HCT116 (cell line): ENCODE measurements at regions not wholly inside any gene's neighbourhood (a gene's known extent, or its start where the extent isn't known, plus 50 kb on each side); places are given as distances from the start of the nearest gene placed in this dataset.

Experiments
- CTCF ChIP-seq, 3 experiments: fragments of 200-600 bp in 1 of 3; sonication (generic) in 1 of 3; IDR thresholded peaks in 2 of 3; conservative IDR thresholded peaks in 1 of 3; 2 replicates each; pipeline ENCODE4 v1.5.1; 2012 to 2017; ENCODE audit warnings: low read depth in 2 of 3, low read length in 2 of 3, antibody characterized with exemption in 1 of 3, borderline replicate concordance in 1 of 3, control low read depth in 1 of 3, mild to moderate bottlenecking in 1 of 3, mixed read lengths in 1 of 3, mixed run types in 1 of 3, moderate library complexity in 1 of 3; ENCODE audit not compliant: insufficient read depth in 1 of 3
- EZH2 ChIP-seq: fragments of 200-600 bp; sonication (generic); IDR thresholded peaks from 2 replicates; pipeline ENCODE4 v1.6.1; 2017; ENCODE audit warnings: antibody characterized with exemption, mixed run types
- POLR2A ChIP-seq: IDR thresholded peaks from 2 replicates; pipeline ENCODE4 v1.7.0; 2011; ENCODE audit warnings: borderline replicate concordance; ENCODE audit not compliant: insufficient read depth, insufficient read length; ENCODE audit errors: extremely low read depth
- TF ChIP-seq, protein P1 (sequence below): IDR thresholded peaks from 2 replicates; pipeline ENCODE4 v1.6.1; 2012; ENCODE audit warnings: low read depth

DNA sequence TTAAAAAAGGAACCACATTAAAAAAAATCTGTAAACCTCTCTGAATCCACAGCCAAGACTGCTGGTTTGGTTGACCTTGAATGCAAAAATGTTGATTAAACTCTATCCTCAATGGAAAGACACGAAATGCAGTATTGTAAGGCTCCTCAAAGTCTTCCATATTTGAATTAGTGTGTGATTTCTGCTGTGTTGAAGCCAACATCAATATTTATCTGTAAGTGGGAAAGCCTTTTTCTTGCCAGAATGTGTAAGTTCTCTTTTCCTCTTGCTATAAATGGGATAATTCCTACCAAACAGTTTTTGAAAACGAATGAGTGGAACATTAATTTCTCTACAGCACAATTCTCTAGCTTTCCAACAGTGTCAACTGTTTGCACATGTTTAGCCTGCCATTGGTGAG, 422.1 kb upstream of the TNC start:
- TF ChIP-seq CTCF (IDR thresholded peaks at IDR 0.05 in 2 of 3, conservative IDR thresholded peaks at IDR 0.05 in 1 of 3; ENCODE audit: borderline replicate concordance in 1 of 3, insufficient read depth in 1 of 3, low read depth in 2 of 3, low read length in 2 of 3) = no peak
- TF ChIP-seq EZH2 = no peak
- no peak for TF ChIP-seq POLR2A
- TF ChIP-seq, protein P1, sequence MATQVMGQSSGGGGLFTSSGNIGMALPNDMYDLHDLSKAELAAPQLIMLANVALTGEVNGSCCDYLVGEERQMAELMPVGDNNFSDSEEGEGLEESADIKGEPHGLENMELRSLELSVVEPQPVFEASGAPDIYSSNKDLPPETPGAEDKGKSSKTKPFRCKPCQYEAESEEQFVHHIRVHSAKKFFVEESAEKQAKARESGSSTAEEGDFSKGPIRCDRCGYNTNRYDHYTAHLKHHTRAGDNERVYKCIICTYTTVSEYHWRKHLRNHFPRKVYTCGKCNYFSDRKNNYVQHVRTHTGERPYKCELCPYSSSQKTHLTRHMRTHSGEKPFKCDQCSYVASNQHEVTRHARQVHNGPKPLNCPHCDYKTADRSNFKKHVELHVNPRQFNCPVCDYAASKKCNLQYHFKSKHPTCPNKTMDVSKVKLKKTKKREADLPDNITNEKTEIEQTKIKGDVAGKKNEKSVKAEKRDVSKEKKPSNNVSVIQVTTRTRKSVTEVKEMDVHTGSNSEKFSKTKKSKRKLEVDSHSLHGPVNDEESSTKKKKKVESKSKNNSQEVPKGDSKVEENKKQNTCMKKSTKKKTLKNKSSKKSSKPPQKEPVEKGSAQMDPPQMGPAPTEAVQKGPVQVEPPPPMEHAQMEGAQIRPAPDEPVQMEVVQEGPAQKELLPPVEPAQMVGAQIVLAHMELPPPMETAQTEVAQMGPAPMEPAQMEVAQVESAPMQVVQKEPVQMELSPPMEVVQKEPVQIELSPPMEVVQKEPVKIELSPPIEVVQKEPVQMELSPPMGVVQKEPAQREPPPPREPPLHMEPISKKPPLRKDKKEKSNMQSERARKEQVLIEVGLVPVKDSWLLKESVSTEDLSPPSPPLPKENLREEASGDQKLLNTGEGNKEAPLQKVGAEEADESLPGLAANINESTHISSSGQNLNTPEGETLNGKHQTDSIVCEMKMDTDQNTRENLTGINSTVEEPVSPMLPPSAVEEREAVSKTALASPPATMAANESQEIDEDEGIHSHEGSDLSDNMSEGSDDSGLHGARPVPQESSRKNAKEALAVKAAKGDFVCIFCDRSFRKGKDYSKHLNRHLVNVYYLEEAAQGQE = no peak
